Body of pancreas (tissue), 4 donors: ENCODE measurements at regions not wholly inside any gene's neighbourhood (a gene's known extent, or its start where the extent isn't known, plus 50 kb on each side); places are given as distances from the start of the nearest gene placed in this dataset.
A peak's percentile ranks its signal among the peaks of the same experiment; 100 is the strongest.

Experiments used
- ATAC-seq: fragments of 150-250 bp; one replicate; pipeline ENCODE4 v1.9.1; 2016
- DNase-seq, 4 donors: peaks; one replicate each; pipeline ENCODE4 v3.0.0-alpha.2; 2019
- H3K27ac ChIP-seq, 4 donors: fragments of 200-600 bp; sonication (generic); 1 replicate in 3 of 4; 2 replicates in 1 of 4; pipeline versions ENCODE4 v1.5.1 to v1.6.1; 2016 to 2019; ENCODE audit warnings: mild to moderate bottlenecking in 1 of 4, mixed read lengths in 1 of 4, moderate library complexity in 1 of 4
- H3K27me3 ChIP-seq, 2 donors: fragments of 200-600 bp; sonication (generic); one replicate each; pipeline ENCODE4 v1.6.0; 2016; ENCODE audit warnings: mild to moderate bottlenecking in 1 of 2
- H3K36me3 ChIP-seq, 2 donors: fragments of 200-600 bp; sonication (generic); replicated peaks in 1 of 2; 2 replicates each; pipeline ENCODE4 v1.5.1; 2016; ENCODE audit warnings: low read depth in 2 of 2; ENCODE audit not compliant: insufficient read depth in 1 of 2
- H3K4me1 ChIP-seq: fragments of 200-600 bp; sonication (generic); one replicate; pipeline ENCODE4 v1.6.0; 2016
- H3K4me3 ChIP-seq, 2 donors: fragments of 200-600 bp; sonication (generic); 1 replicate in 1 of 2; 2 replicates in 1 of 2; pipeline ENCODE4 v1.5.1; 2016 to 2019
- H3K9me3 ChIP-seq, 3 donors: fragments of 200-600 bp; sonication (generic); 1 replicate in 2 of 3; 2 replicates in 1 of 3; pipeline ENCODE4 v1.5.1; 2016
- POLR2A ChIP-seq, 3 donors: fragments of 450-650 bp; IDR thresholded peaks; one replicate each; pipeline ENCODE4 v1.6.1; 2016; ENCODE audit warnings: antibody characterized with exemption in 3 of 3, mild to moderate bottlenecking in 2 of 3
- WGBS, 2 donors: methylation state at CpG; one replicate each; pipeline ENCODE4 v1.1.5; 2017; 5-methylcytosine and 5-hydroxymethylcytosine counted together
- intact Hi-C: fragments of 100-400 bp; cut with DNase I; formaldehyde crosslinking; loops from one replicate; pipeline ENCODE4 v1.15.1; 2023
- TF ChIP-seq, protein P1 (sequence below), 7 experiments: fragments of 450-650 bp in 4 of 7; fragments of 200-600 bp in 3 of 7; sonication (generic) in 3 of 7; IDR thresholded peaks; one replicate each; pipeline ENCODE4 v1.5.1; 2016 to 2019; ENCODE audit warnings: antibody characterized with exemption in 7 of 7

GRCh38 chr1:101356604-101357443 lies 120.0 kb downstream of the S1PR1 start:
- Histone ChIP-seq H3K27me3 (peaks cover 0 to 6% of the 10 kb centered on the region in 2 donors), H3K4me1 (no peaks in the 10 kb centered on the region), H3K27ac (no peak overlapping the region), H3K9me3 (no peaks in the 10 kb centered on the region), H3K4me3 (no peak overlapping the region), H3K36me3 (no peaks in the 10 kb centered on the region)
- WGBS, 2 donors, result 14 to 20% methylated on average over 5 of the region's 5 CpGs
- ATAC-seq, result no peak
- intact Hi-C loops, result no loop called here
- DNase-seq, result no peak
- no peak for TF ChIP-seq POLR2A (IDR thresholded peaks at IDR 0.05)

DNA sequence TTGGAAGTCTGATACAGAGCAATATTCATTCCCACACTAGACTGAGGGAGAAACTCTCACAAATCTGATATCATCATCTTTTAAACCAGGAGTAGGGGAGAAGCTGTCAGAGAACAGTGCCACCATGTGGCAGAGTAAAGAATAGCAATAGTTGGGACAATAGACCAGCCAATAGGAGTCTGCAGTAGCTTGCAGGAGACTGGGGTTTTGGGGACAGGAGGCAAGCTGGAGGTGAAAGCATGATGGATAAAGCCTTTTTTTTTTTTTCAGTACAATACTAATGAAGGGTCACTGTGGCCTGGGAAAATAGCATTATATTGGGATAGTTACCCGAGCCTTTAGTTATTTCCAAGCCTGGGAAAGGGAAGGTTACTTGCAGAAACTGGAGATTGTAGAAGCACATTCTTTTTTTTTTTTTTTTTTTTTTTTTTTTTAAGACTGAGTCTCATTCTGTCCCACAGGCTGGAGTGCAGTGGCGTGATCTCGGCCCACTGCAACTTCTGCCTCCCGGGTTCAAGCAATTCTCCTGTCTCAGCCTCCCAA lies 120.7 kb downstream of the S1PR1 start:
- DNase-seq, result peak; percentile 54 to 78 (median 62)
- Histone ChIP-seq H3K27ac (no peak overlapping the region), H3K27me3 (peaks cover 0 to 6% of the 10 kb centered on the region in 2 donors), H3K4me3 (no peak overlapping the region), H3K9me3 (no peaks in the 10 kb centered on the region), H3K36me3 (no peaks in the 10 kb centered on the region), H3K4me1 (no peaks in the 10 kb centered on the region)
- WGBS, 2 donors, result 31 to 44% methylated on average over 4 of the region's 4 CpGs
- TF ChIP-seq, protein P1, sequence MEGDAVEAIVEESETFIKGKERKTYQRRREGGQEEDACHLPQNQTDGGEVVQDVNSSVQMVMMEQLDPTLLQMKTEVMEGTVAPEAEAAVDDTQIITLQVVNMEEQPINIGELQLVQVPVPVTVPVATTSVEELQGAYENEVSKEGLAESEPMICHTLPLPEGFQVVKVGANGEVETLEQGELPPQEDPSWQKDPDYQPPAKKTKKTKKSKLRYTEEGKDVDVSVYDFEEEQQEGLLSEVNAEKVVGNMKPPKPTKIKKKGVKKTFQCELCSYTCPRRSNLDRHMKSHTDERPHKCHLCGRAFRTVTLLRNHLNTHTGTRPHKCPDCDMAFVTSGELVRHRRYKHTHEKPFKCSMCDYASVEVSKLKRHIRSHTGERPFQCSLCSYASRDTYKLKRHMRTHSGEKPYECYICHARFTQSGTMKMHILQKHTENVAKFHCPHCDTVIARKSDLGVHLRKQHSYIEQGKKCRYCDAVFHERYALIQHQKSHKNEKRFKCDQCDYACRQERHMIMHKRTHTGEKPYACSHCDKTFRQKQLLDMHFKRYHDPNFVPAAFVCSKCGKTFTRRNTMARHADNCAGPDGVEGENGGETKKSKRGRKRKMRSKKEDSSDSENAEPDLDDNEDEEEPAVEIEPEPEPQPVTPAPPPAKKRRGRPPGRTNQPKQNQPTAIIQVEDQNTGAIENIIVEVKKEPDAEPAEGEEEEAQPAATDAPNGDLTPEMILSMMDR (IDR thresholded peaks at IDR 0.05), result peak; percentile 64 to 85 (median 76)
- TF ChIP-seq POLR2A (IDR thresholded peaks at IDR 0.05), result no peak
- peak; percentile 84 for ATAC-seq
- intact Hi-C loops, result no loop called here

- H3K4me1 ChIP-seq, result no peaks in the 10 kb centered on the region
- no peak overlapping the region for H3K4me3 ChIP-seq
- intact Hi-C loops, result no loop called here
- WGBS, 2 donors, result 41 to 70% methylated on average over 3 of the region's 3 CpGs
- no peak for DNase-seq
- H3K36me3 ChIP-seq, result no peaks in the 10 kb centered on the region
- no peak overlapping the region for H3K27ac ChIP-seq
- no peaks in the 10 kb centered on the region for H3K9me3 ChIP-seq
- no peak for TF ChIP-seq POLR2A (IDR thresholded peaks at IDR 0.05)
- TF ChIP-seq, protein P1 (IDR thresholded peaks at IDR 0.05), result no peak
- ATAC-seq, result no peak
- peaks cover 0 to 6% of the 10 kb centered on the region in 2 donors for H3K27me3 ChIP-seq
Measured at GRCh38 chr1:101360506-101360905, 123.7 kb downstream of the S1PR1 start.

- intact Hi-C loops, result no loop called here
- no peaks in the 10 kb centered on the region for H3K36me3 ChIP-seq
- no peak for TF ChIP-seq POLR2A (IDR thresholded peaks at IDR 0.05)
- TF ChIP-seq, protein P1 (IDR thresholded peaks at IDR 0.05), result no peak
- DNase-seq, result no peak
- no peak overlapping the region for H3K27ac ChIP-seq
- H3K27me3 ChIP-seq, result no peaks in the 10 kb centered on the region
- no peaks in the 10 kb centered on the region for H3K4me1 ChIP-seq
- H3K4me3 ChIP-seq, result no peak overlapping the region
- H3K9me3 ChIP-seq, result no peaks in the 10 kb centered on the region
- no peak for ATAC-seq
Measured at GRCh38 chr1:101363891-101364318, 127.1 kb downstream of the S1PR1 start.

- Histone ChIP-seq H3K4me3 (no peak overlapping the region), H3K27ac (no peak overlapping the region), H3K36me3 (no peaks in the 10 kb centered on the region), H3K4me1 (no peaks in the 10 kb centered on the region), H3K27me3 (no peaks in the 10 kb centered on the region), H3K9me3 (no peaks in the 10 kb centered on the region)
- intact Hi-C loops, result no loop called here
- DNase-seq (no peak), ATAC-seq (no peak)
- no peak for TF ChIP-seq POLR2A (IDR thresholded peaks at IDR 0.05)
- TF ChIP-seq, protein P1 (IDR thresholded peaks at IDR 0.05), result no peak
- WGBS, 2 donors, result 55 to 70% methylated on average over 3 of the region's 3 CpGs
Measured at GRCh38 chr1:101364370-101365120, 127.7 kb downstream of the S1PR1 start.
